ENCODE measurements at regions not wholly inside any gene's neighbourhood (a gene's known extent, or its start where the extent isn't known, plus 50 kb on each side); places are given as distances from the start of the nearest gene placed in this dataset.
"Not testable (repeated sequence)": the region's sequence is repeated elsewhere in the genome, so short reads cannot be mapped to it uniquely, and the experiment has no call there.

DNA sequence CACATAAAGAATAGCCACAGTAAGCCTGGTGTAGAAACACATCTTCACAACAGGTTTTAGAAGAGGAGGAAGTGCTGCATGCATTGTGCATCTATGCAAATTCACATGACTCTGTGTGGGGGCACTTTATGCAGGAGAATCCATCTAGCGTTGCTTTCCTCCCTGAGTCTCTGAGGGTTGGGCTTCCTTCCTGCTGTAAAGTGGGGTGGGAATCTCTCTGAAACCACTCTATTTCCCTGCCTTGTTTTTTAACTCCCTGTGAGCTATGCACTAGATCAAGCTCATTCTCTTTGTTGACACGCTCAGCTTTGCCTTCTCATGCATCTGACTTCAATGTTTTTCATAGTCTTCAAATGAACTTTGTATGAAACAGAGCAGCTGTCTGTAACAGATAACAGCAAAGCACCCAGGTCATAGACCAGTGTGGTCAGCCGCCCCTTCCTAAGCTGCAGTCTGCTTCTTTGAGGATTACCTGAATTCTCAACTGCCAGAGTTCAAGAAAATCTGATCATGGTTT, 102.7 kb upstream of the DPH5 start:
- no peak overlapping the region for H2AFZ ChIP-seq
- H3K9me3 ChIP-seq (ENCODE audit: low read depth) = no peaks in the 10 kb centered on the region
- no peak for TF ChIP-seq EZH2 (IDR thresholded peaks at IDR 0.05; ENCODE audit: borderline replicate concordance)
- TF ChIP-seq EZH2phosphoT487 (IDR thresholded peaks at IDR 0.05; ENCODE audit: low read depth, severe bottlenecking, unreplicated experiment) = no peak
- TF ChIP-seq CTCF (IDR thresholded peaks at IDR 0.05; ENCODE audit: poor library complexity) = no peak
- H3K27ac ChIP-seq = no peak overlapping the region
- H3K4me3 ChIP-seq = no peak overlapping the region
- peaks cover 9% of the 10 kb centered on the region for H3K4me1 ChIP-seq (ENCODE audit: insufficient read depth)
- WGBS (ENCODE audit: low lambda C conversion rate, missing lambda C conversion rate) = 26% methylated on average over 3 of the region's 3 CpGs
- H3K27me3 ChIP-seq = no peaks in the 10 kb centered on the region
- H3K9me2 ChIP-seq (replicated peaks; ENCODE audit: insufficient read depth) = no peaks in the 10 kb centered on the region
- H3K79me2 ChIP-seq = no peaks in the 10 kb centered on the region
- DNase-seq (ENCODE audit: low spot score) = no peak
- no peaks in the 10 kb centered on the region for H3K36me3 ChIP-seq (replicated peaks; ENCODE audit: insufficient read depth, low read depth)
- H3K4me2 ChIP-seq = no peak overlapping the region
- H4K20me1 ChIP-seq (ENCODE audit: insufficient read depth, poor library complexity, severe bottlenecking) = no peaks in the 10 kb centered on the region

DNA sequence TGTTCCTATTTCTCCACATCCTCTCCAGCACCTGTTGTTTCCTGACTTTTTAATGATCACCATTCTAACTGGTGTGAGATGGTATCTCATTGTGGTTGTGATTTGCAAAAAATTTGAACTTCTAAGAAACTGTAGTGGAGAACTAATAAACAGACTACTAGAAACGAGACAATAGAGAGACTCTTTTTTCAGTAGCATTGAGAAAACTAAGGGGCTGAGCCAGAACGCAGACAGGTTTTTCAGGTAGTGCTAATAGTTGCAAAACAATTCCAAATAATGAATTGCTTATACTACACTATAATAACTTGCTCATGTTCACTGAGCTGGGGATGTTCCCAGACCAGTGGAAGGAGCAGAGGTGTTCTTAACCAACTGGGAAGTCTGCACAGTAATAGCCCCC, 98.8 kb upstream of the DPH5 start:
- H3K27ac ChIP-seq = no peak overlapping the region
- peaks cover 9% of the 10 kb centered on the region for H3K4me1 ChIP-seq (ENCODE audit: insufficient read depth)
- no peaks in the 10 kb centered on the region for H4K20me1 ChIP-seq (ENCODE audit: insufficient read depth, poor library complexity, severe bottlenecking)
- DNase-seq (ENCODE audit: low spot score) = no peak
- H3K4me3 ChIP-seq = no peak overlapping the region
- H3K9me3 ChIP-seq (ENCODE audit: low read depth) = no peaks in the 10 kb centered on the region
- no peak overlapping the region for H3K4me2 ChIP-seq
- H3K36me3 ChIP-seq (replicated peaks; ENCODE audit: insufficient read depth, low read depth) = no peaks in the 10 kb centered on the region
- TF ChIP-seq EZH2 (IDR thresholded peaks at IDR 0.05; ENCODE audit: borderline replicate concordance) = no peak
- no peak for TF ChIP-seq CTCF (IDR thresholded peaks at IDR 0.05; ENCODE audit: poor library complexity)
- no peak for TF ChIP-seq EZH2phosphoT487 (IDR thresholded peaks at IDR 0.05; ENCODE audit: low read depth, severe bottlenecking, unreplicated experiment)
- no peaks in the 10 kb centered on the region for H3K9me2 ChIP-seq (replicated peaks; ENCODE audit: insufficient read depth)
- H3K27me3 ChIP-seq = no peaks in the 10 kb centered on the region
- 89% methylated on average over 2 of the region's 2 CpGs for WGBS (ENCODE audit: low lambda C conversion rate, missing lambda C conversion rate)
- H3K79me2 ChIP-seq = no peaks in the 10 kb centered on the region
- H2AFZ ChIP-seq = no peak overlapping the region

DNA sequence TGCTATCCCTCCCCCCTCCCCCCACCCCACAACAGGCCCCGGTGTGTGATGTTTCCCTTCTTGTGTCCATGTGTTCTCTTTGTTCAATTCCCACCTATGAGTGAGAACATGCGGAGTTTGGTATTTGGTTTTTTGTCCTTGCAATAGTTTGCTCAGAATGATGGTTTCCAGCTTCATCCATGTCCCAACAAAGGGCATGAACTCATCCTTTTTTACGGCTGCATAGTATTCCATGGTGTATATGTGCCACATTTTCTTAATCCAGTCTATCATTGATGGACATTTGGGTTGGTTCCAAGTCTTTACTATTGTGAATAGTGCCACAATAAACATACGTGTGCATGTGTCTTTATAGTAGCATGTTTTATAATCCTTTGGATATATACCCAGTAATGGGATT, 98.3 kb upstream of the DPH5 start:
- not testable (repeated sequence) for H3K4me3 ChIP-seq; DNase-seq (ENCODE audit: low spot score); H2AFZ ChIP-seq; H3K4me1 ChIP-seq (ENCODE audit: insufficient read depth); H4K20me1 ChIP-seq (ENCODE audit: insufficient read depth, poor library complexity, severe bottlenecking); H3K27me3 ChIP-seq; H3K9me2 ChIP-seq (replicated peaks; ENCODE audit: insufficient read depth); H3K4me2 ChIP-seq; H3K9me3 ChIP-seq (ENCODE audit: low read depth); H3K36me3 ChIP-seq (replicated peaks; ENCODE audit: insufficient read depth, low read depth); H3K27ac ChIP-seq; H3K79me2 ChIP-seq
- WGBS (ENCODE audit: low lambda C conversion rate, missing lambda C conversion rate) = 86% methylated on average over 4 of the region's 4 CpGs

GRCh38 chr1:101122452-101123166, 97.0 kb upstream of the DPH5 start:
- WGBS (ENCODE audit: low lambda C conversion rate, missing lambda C conversion rate) = 84% methylated on average over 8 of the region's 8 CpGs
- TF ChIP-seq EZH2 (IDR thresholded peaks at IDR 0.05; ENCODE audit: borderline replicate concordance) = no peak
- no peak for TF ChIP-seq EZH2phosphoT487 (IDR thresholded peaks at IDR 0.05; ENCODE audit: low read depth, severe bottlenecking, unreplicated experiment)
- no peak for TF ChIP-seq CTCF (IDR thresholded peaks at IDR 0.05; ENCODE audit: poor library complexity)

More at GRCh38 chr1:101122452-101123166, 97.0 kb upstream of the DPH5 start:
- no peak overlapping the region for H3K27ac ChIP-seq
- H3K27me3 ChIP-seq = no peaks in the 10 kb centered on the region
- no peaks in the 10 kb centered on the region for H3K4me1 ChIP-seq (ENCODE audit: insufficient read depth)
- no peaks in the 10 kb centered on the region for H3K9me3 ChIP-seq (ENCODE audit: low read depth)
- no peak overlapping the region for H2AFZ ChIP-seq
- DNase-seq (ENCODE audit: low spot score) = no peak
- no peaks in the 10 kb centered on the region for H3K36me3 ChIP-seq (replicated peaks; ENCODE audit: insufficient read depth, low read depth)
- H3K9me2 ChIP-seq (replicated peaks; ENCODE audit: insufficient read depth) = no peaks in the 10 kb centered on the region
- H3K4me2 ChIP-seq = no peak overlapping the region
- no peak overlapping the region for H3K4me3 ChIP-seq
- no peaks in the 10 kb centered on the region for H4K20me1 ChIP-seq (ENCODE audit: insufficient read depth, poor library complexity, severe bottlenecking)
- no peaks in the 10 kb centered on the region for H3K79me2 ChIP-seq
